ENCODE measurements at regions not wholly inside any gene's neighbourhood (a gene's known extent, or its start where the extent isn't known, plus 50 kb on each side); places are given as distances from the start of the nearest gene placed in this dataset.

- Histone ChIP-seq H3K9me2 (replicated peaks; ENCODE audit: control insufficient read depth, low read length) (no peaks in the 10 kb centered on the region), H3K27me3 (ENCODE audit: control insufficient read depth, low read length) (no peaks in the 10 kb centered on the region), H3K27ac (ENCODE audit: low read depth, low read length) (no peak overlapping the region), H3K9me3 (ENCODE audit: control insufficient read depth, insufficient read depth, low read length) (peaks cover 6% of the 10 kb centered on the region; the same call in 1 of the 2 replicates), H4K20me1 (ENCODE audit: control insufficient read depth, insufficient read depth, low read depth, low read length) (no peaks in the 10 kb centered on the region), H3K4me2 (ENCODE audit: low read length) (no peak overlapping the region), H3K4me1 (ENCODE audit: control insufficient read depth, low read length) (no peaks in the 10 kb centered on the region), H3K36me3 (ENCODE audit: control insufficient read depth, low read length) (no peaks in the 10 kb centered on the region), H3K4me3 (ENCODE audit: low read length) (no peak overlapping the region), H3F3A (ENCODE audit: control insufficient read depth, insufficient read depth) (no peaks in the 10 kb centered on the region), H3K79me2 (ENCODE audit: control insufficient read depth, low read length) (no peaks in the 10 kb centered on the region)
- TF ChIP-seq EZH2phosphoT487 (IDR thresholded peaks at IDR 0.05; ENCODE audit: borderline replicate concordance, low read length) (no peak), CTCF (IDR thresholded peaks at IDR 0.05; ENCODE audit: low read depth, low read length, poor library complexity, severe bottlenecking) (no peak)
These were observed 196.6 kb upstream of the SALL3 start for GRCh38 chr18:78782951-78783563.

- Histone ChIP-seq H3K27me3 (ENCODE audit: control insufficient read depth, low read length) (no peaks in the 10 kb centered on the region), H3K36me3 (ENCODE audit: control insufficient read depth, low read length) (no peaks in the 10 kb centered on the region), H4K20me1 (ENCODE audit: control insufficient read depth, insufficient read depth, low read depth, low read length) (no peaks in the 10 kb centered on the region), H3K27ac (ENCODE audit: low read depth, low read length) (no peak overlapping the region), H3K4me1 (ENCODE audit: control insufficient read depth, low read length) (no peaks in the 10 kb centered on the region), H3K9me2 (replicated peaks; ENCODE audit: control insufficient read depth, low read length) (no peaks in the 10 kb centered on the region), H3K4me3 (ENCODE audit: low read length) (no peak overlapping the region), H3F3A (ENCODE audit: control insufficient read depth, insufficient read depth) (no peaks in the 10 kb centered on the region), H3K79me2 (ENCODE audit: control insufficient read depth, low read length) (no peaks in the 10 kb centered on the region), H3K4me2 (ENCODE audit: low read length) (no peak overlapping the region), H3K9me3 (ENCODE audit: control insufficient read depth, insufficient read depth, low read length) (peaks cover 6% of the 10 kb centered on the region; the same call in 1 of the 2 replicates)
- TF ChIP-seq EZH2phosphoT487 (IDR thresholded peaks at IDR 0.05; ENCODE audit: borderline replicate concordance, low read length) (no peak), CTCF (IDR thresholded peaks at IDR 0.05; ENCODE audit: low read depth, low read length, poor library complexity, severe bottlenecking) (no peak)
These were observed 196.1 kb upstream of the SALL3 start for GRCh38 chr18:78783564-78783960.

GRCh38 chr18:78784861-78785260, 194.8 kb upstream of the SALL3 start:
- no peak overlapping the region for H3K4me3 ChIP-seq (ENCODE audit: low read length)
- H3K4me2 ChIP-seq (ENCODE audit: low read length), result no peak overlapping the region
- TF ChIP-seq CTCF (IDR thresholded peaks at IDR 0.05; ENCODE audit: low read depth, low read length, poor library complexity, severe bottlenecking) (no peak), EZH2phosphoT487 (IDR thresholded peaks at IDR 0.05; ENCODE audit: borderline replicate concordance, low read length) (no peak)
- no peaks in the 10 kb centered on the region for H4K20me1 ChIP-seq (ENCODE audit: control insufficient read depth, insufficient read depth, low read depth, low read length)
- no peaks in the 10 kb centered on the region for H3K9me2 ChIP-seq (replicated peaks; ENCODE audit: control insufficient read depth, low read length)
- H3F3A ChIP-seq (ENCODE audit: control insufficient read depth, insufficient read depth), result no peaks in the 10 kb centered on the region
- no peaks in the 10 kb centered on the region for H3K36me3 ChIP-seq (ENCODE audit: control insufficient read depth, low read length)
- no peaks in the 10 kb centered on the region for H3K4me1 ChIP-seq (ENCODE audit: control insufficient read depth, low read length)
- no peaks in the 10 kb centered on the region for H3K27me3 ChIP-seq (ENCODE audit: control insufficient read depth, low read length)
- peaks cover 3% of the 10 kb centered on the region; the same call in 1 of the 2 replicates for H3K9me3 ChIP-seq (ENCODE audit: control insufficient read depth, insufficient read depth, low read length)
- H3K79me2 ChIP-seq (ENCODE audit: control insufficient read depth, low read length), result no peaks in the 10 kb centered on the region
- H3K27ac ChIP-seq (ENCODE audit: low read depth, low read length), result no peak overlapping the region
